Smooth muscle cell (in vitro differentiated cells): ENCODE measurements at regions not wholly inside any gene's neighbourhood (a gene's known extent, or its start where the extent isn't known, plus 50 kb on each side); places are given as distances from the start of the nearest gene placed in this dataset.
A peak's percentile ranks its signal among the peaks of the same experiment; 100 is the strongest.

Experiments used
- DNase-seq: peaks from one replicate; lab custom pipeline; 2025; ENCODE audit not compliant: unreplicated experiment; lab: John Stamatoyannopoulos, UW
- H2AFZ ChIP-seq: fragments of 200-600 bp; sonication (generic); 2 replicates; pipeline ENCODE4 v1.6.0; 2016; ENCODE audit warnings: antibody characterized with exemption, low read depth, mild to moderate bottlenecking
- H3F3A ChIP-seq: fragments of 200-600 bp; sonication (generic); 2 replicates; pipeline ENCODE4 v1.6.0; 2017; ENCODE audit warnings: antibody characterized with exemption, low read depth
- H3K27ac ChIP-seq: fragments of 200-600 bp; sonication (generic); 2 replicates; pipeline ENCODE4 v1.5.1; 2016; ENCODE audit warnings: low read depth, mild to moderate bottlenecking
- H3K27me3 ChIP-seq: fragments of 200-600 bp; sonication (generic); 2 replicates; pipeline ENCODE4 v1.6.1; 2016; ENCODE audit warnings: low read depth, mild to moderate bottlenecking
- H3K36me3 ChIP-seq: fragments of 200-600 bp; sonication (generic); 2 replicates; pipeline ENCODE4 v1.5.1; 2016; ENCODE audit warnings: low read depth
- H3K4me1 ChIP-seq: fragments of 200-600 bp; sonication (generic); 2 replicates; pipeline ENCODE4 v1.5.1; 2016; ENCODE audit warnings: low read depth
- H3K4me2 ChIP-seq: fragments of 200-600 bp; sonication (generic); 2 replicates; pipeline ENCODE4 v1.6.0; 2016; ENCODE audit warnings: mild to moderate bottlenecking
- H3K4me3 ChIP-seq: fragments of 200-600 bp; sonication (generic); 2 replicates; pipeline ENCODE4 v1.5.1; 2016; ENCODE audit warnings: mild to moderate bottlenecking
- H3K79me2 ChIP-seq: fragments of 200-600 bp; sonication (generic); 2 replicates; pipeline ENCODE4 v1.6.0; 2016; ENCODE audit warnings: low read depth, mild to moderate bottlenecking
- H3K9ac ChIP-seq: fragments of 200-600 bp; sonication (generic); 2 replicates; pipeline ENCODE4 v1.6.0; 2016; ENCODE audit warnings: low read depth
- H3K9me3 ChIP-seq: fragments of 200-600 bp; sonication (generic); replicated peaks from 2 replicates; pipeline ENCODE4 v1.5.1; 2016; ENCODE audit warnings: low read depth
- H4K20me1 ChIP-seq: fragments of 200-600 bp; sonication (generic); 2 replicates; pipeline ENCODE4 v1.6.0; 2016; ENCODE audit warnings: low read depth
- CTCF ChIP-seq: fragments of 200-600 bp; sonication (generic); IDR thresholded peaks from 2 replicates; pipeline ENCODE4 v1.5.1; 2017; ENCODE audit warnings: borderline replicate concordance, mild to moderate bottlenecking, antibody characterized with exemption; ENCODE audit not compliant: insufficient read depth, poor library complexity, severe bottlenecking
- WGBS: methylation state at CpG from one replicate; pipeline ENCODE4 v1.1.7; 2016; ENCODE audit warnings: low lambda C conversion rate; 5-methylcytosine and 5-hydroxymethylcytosine counted together

GRCh38 chr10:5274795-5275194, 78.2 kb downstream of the AKR1C4 start:
- DNase-seq: no peak
- H3K4me1 ChIP-seq: no peaks in the 10 kb centered on the region
- H3K9me3 ChIP-seq: no peaks in the 10 kb centered on the region
- TF ChIP-seq CTCF: no peak
- H3K4me3 ChIP-seq: no peak overlapping the region
- H3K27me3 ChIP-seq: no peaks in the 10 kb centered on the region
- no peak overlapping the region for H3K9ac ChIP-seq
- no peaks in the 10 kb centered on the region for H3K79me2 ChIP-seq
- no peak overlapping the region for H3K4me2 ChIP-seq
- WGBS: 93% methylated on average over 5 of the region's 5 CpGs
- H2AFZ ChIP-seq: no peak overlapping the region
- H3K36me3 ChIP-seq: no peaks in the 10 kb centered on the region
- H4K20me1 ChIP-seq: no peaks in the 10 kb centered on the region
- no peak overlapping the region for H3K27ac ChIP-seq
- no peaks in the 10 kb centered on the region for H3F3A ChIP-seq

GRCh38 chr10:5281356-5281755, 83.4 kb upstream of the UCN3 start:
- Histone ChIP-seq H3K27me3 (no peaks in the 10 kb centered on the region), H3K9ac (no peak overlapping the region), H3K79me2 (no peaks in the 10 kb centered on the region), H3K36me3 (no peaks in the 10 kb centered on the region), H2AFZ (no peak overlapping the region), H3K4me3 (no peak overlapping the region), H3K4me1 (no peaks in the 10 kb centered on the region), H4K20me1 (no peaks in the 10 kb centered on the region), H3F3A (no peaks in the 10 kb centered on the region), H3K9me3 (no peaks in the 10 kb centered on the region), H3K4me2 (no peak overlapping the region), H3K27ac (no peak overlapping the region)
- DNase-seq: no peak
- no peak for TF ChIP-seq CTCF
- 87% methylated on average over 2 of the region's 2 CpGs for WGBS

GRCh38 chr10:5282137-5282536, 82.6 kb upstream of the UCN3 start:
- H3K9me3 ChIP-seq: no peaks in the 10 kb centered on the region
- no peak overlapping the region for H3K9ac ChIP-seq
- H4K20me1 ChIP-seq: no peaks in the 10 kb centered on the region
- WGBS: 85% methylated on average over 2 of the region's 2 CpGs
- no peaks in the 10 kb centered on the region for H3K36me3 ChIP-seq
- H3K79me2 ChIP-seq: no peaks in the 10 kb centered on the region
- TF ChIP-seq CTCF: no peak
- no peak overlapping the region for H2AFZ ChIP-seq
- no peak overlapping the region for H3K4me2 ChIP-seq
- no peaks in the 10 kb centered on the region for H3F3A ChIP-seq
- H3K27me3 ChIP-seq: no peaks in the 10 kb centered on the region
- H3K4me1 ChIP-seq: no peaks in the 10 kb centered on the region
- no peak overlapping the region for H3K27ac ChIP-seq
- DNase-seq: no peak
- H3K4me3 ChIP-seq: no peak overlapping the region

- H3K36me3 ChIP-seq: no peaks in the 10 kb centered on the region
- no peaks in the 10 kb centered on the region for H3K27me3 ChIP-seq
- no peaks in the 10 kb centered on the region for H3K79me2 ChIP-seq
- TF ChIP-seq CTCF: peak; percentile 53
- no peak for DNase-seq
- no peaks in the 10 kb centered on the region for H3F3A ChIP-seq
- no peak overlapping the region for H3K9ac ChIP-seq
- H3K4me2 ChIP-seq: no peak overlapping the region
- no peak overlapping the region for H3K4me3 ChIP-seq
- H3K4me1 ChIP-seq: no peaks in the 10 kb centered on the region
- WGBS: 56% methylated on average over 14 of the region's 14 CpGs
- H4K20me1 ChIP-seq: no peaks in the 10 kb centered on the region
- H2AFZ ChIP-seq: peak overlapping the region; percentile 22
- no peaks in the 10 kb centered on the region for H3K9me3 ChIP-seq
- no peak overlapping the region for H3K27ac ChIP-seq
Measured at GRCh38 chr10:5283305-5284158, 81.2 kb upstream of the UCN3 start.
